Activated T-helper 1 cell treated with anti-CD3 and anti-CD28 coated beads, Interleukin-2, amount 50 U/mL, for 16 hours (primary cell): ENCODE measurements at regions not wholly inside any gene's neighbourhood (a gene's known extent, or its start where the extent isn't known, plus 50 kb on each side); places are given as distances from the start of the nearest gene placed in this dataset.

Experiments used
- DNase-seq, 2 donors: peaks; one replicate each; pipeline ENCODE4 v3.0.0-alpha.2; 2020; ENCODE audit warnings: low read depth in 1 of 2, low spot score in 1 of 2

- no peak for DNase-seq
Observed at GRCh38 chr13:106243011-106243565, 292.4 kb downstream of the EFNB2 start.

- no peak for DNase-seq
Observed at GRCh38 chr13:106241974-106242953, 293.2 kb downstream of the EFNB2 start.

GRCh38 chr13:106238690-106239089, 296.8 kb downstream of the EFNB2 start:
- DNase-seq, result no peak

- no peak for DNase-seq
Observed at GRCh38 chr13:106234636-106235035, 300.8 kb downstream of the EFNB2 start.

GRCh38 chr13:106233134-106233735, 302.2 kb downstream of the EFNB2 start:
- DNase-seq, result no peak

- DNase-seq, result no peak
Observed at GRCh38 chr13:106232681-106233080, 302.8 kb downstream of the EFNB2 start.

GRCh38 chr13:106230450-106230849, 305.0 kb downstream of the EFNB2 start:
- DNase-seq, result no peak

- DNase-seq, result no peak
Observed at GRCh38 chr13:106225126-106225525, 310.3 kb downstream of the EFNB2 start.

- DNase-seq, result no peak
Observed at GRCh38 chr13:106220211-106220610, 315.3 kb downstream of the EFNB2 start.

- no peak for DNase-seq
Observed at GRCh38 chr13:106213028-106213757, 322.3 kb downstream of the EFNB2 start.

GRCh38 chr13:106212386-106213010, 323.0 kb downstream of the EFNB2 start:
- no peak for DNase-seq

- DNase-seq, result no peak
Observed at GRCh38 chr13:106210324-106210723, 325.1 kb downstream of the EFNB2 start.

GRCh38 chr13:106205871-106206270, 329.6 kb downstream of the EFNB2 start:
- no peak for DNase-seq

GRCh38 chr13:106197496-106197895, 338.0 kb downstream of the EFNB2 start:
- DNase-seq, result no peak

GRCh38 chr13:106187501-106188095, 347.9 kb downstream of the EFNB2 start:
- no peak for DNase-seq

- no peak for DNase-seq
Observed at GRCh38 chr13:106187101-106187500, 348.4 kb downstream of the EFNB2 start.

GRCh38 chr13:106186366-106187030, 349.0 kb downstream of the EFNB2 start:
- DNase-seq, result no peak

GRCh38 chr13:106184790-106185189, 350.7 kb downstream of the EFNB2 start:
- no peak for DNase-seq

GRCh38 chr13:106183410-106184065, 351.9 kb downstream of the EFNB2 start:
- DNase-seq, result no peak
